Smooth muscle cell (in vitro differentiated cells): ENCODE measurements at regions not wholly inside any gene's neighbourhood (a gene's known extent, or its start where the extent isn't known, plus 50 kb on each side); places are given as distances from the start of the nearest gene placed in this dataset.

Experiments used
- DNase-seq: peaks from one replicate; lab custom pipeline; 2025; ENCODE audit not compliant: unreplicated experiment; lab: John Stamatoyannopoulos, UW
- H2AFZ ChIP-seq: fragments of 200-600 bp; sonication (generic); 2 replicates; pipeline ENCODE4 v1.6.0; 2016; ENCODE audit warnings: antibody characterized with exemption, low read depth, mild to moderate bottlenecking
- H3F3A ChIP-seq: fragments of 200-600 bp; sonication (generic); 2 replicates; pipeline ENCODE4 v1.6.0; 2017; ENCODE audit warnings: antibody characterized with exemption, low read depth
- H3K27ac ChIP-seq: fragments of 200-600 bp; sonication (generic); 2 replicates; pipeline ENCODE4 v1.5.1; 2016; ENCODE audit warnings: low read depth, mild to moderate bottlenecking
- H3K27me3 ChIP-seq: fragments of 200-600 bp; sonication (generic); 2 replicates; pipeline ENCODE4 v1.6.1; 2016; ENCODE audit warnings: low read depth, mild to moderate bottlenecking
- H3K36me3 ChIP-seq: fragments of 200-600 bp; sonication (generic); 2 replicates; pipeline ENCODE4 v1.5.1; 2016; ENCODE audit warnings: low read depth
- H3K4me1 ChIP-seq: fragments of 200-600 bp; sonication (generic); 2 replicates; pipeline ENCODE4 v1.5.1; 2016; ENCODE audit warnings: low read depth
- H3K4me2 ChIP-seq: fragments of 200-600 bp; sonication (generic); 2 replicates; pipeline ENCODE4 v1.6.0; 2016; ENCODE audit warnings: mild to moderate bottlenecking
- H3K4me3 ChIP-seq: fragments of 200-600 bp; sonication (generic); 2 replicates; pipeline ENCODE4 v1.5.1; 2016; ENCODE audit warnings: mild to moderate bottlenecking
- H3K79me2 ChIP-seq: fragments of 200-600 bp; sonication (generic); 2 replicates; pipeline ENCODE4 v1.6.0; 2016; ENCODE audit warnings: low read depth, mild to moderate bottlenecking
- H3K9ac ChIP-seq: fragments of 200-600 bp; sonication (generic); 2 replicates; pipeline ENCODE4 v1.6.0; 2016; ENCODE audit warnings: low read depth
- H3K9me3 ChIP-seq: fragments of 200-600 bp; sonication (generic); replicated peaks from 2 replicates; pipeline ENCODE4 v1.5.1; 2016; ENCODE audit warnings: low read depth
- H4K20me1 ChIP-seq: fragments of 200-600 bp; sonication (generic); 2 replicates; pipeline ENCODE4 v1.6.0; 2016; ENCODE audit warnings: low read depth
- WGBS: methylation state at CpG from one replicate; pipeline ENCODE4 v1.1.7; 2016; ENCODE audit warnings: low lambda C conversion rate; 5-methylcytosine and 5-hydroxymethylcytosine counted together
- TF ChIP-seq, protein P1 (sequence below): fragments of 200-600 bp; sonication (generic); IDR thresholded peaks from 2 replicates; pipeline ENCODE4 v1.5.1; 2017; ENCODE audit warnings: borderline replicate concordance, mild to moderate bottlenecking, antibody characterized with exemption; ENCODE audit not compliant: insufficient read depth, poor library complexity, severe bottlenecking

DNA sequence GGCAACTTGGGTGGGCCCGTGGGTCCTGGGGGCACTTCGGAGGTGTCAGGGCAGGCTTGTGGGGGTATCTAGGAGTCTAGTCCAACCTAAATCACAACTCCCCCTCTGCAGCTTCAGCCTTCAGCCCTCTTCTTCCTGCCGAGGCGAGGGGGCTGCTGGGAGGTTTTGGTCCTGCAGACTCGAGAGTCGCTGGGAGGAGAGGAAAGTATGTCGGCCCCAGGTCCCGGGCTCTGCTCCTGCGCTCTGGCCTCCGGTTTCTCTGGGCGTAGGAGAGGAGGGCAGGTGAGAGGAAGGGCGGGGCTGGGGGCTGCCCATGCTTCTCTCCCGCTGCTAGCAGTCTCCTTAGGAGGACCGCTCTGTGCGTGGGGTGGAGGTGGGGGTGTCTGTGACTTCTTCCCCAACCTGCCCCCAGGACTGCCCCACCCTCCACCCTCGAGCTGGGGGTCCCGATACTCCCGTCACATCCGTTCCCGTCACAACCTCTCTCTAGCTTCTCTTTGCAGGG is 139.8 kb upstream of the COL5A1 start:
- no peaks in the 10 kb centered on the region for H3K36me3 ChIP-seq
- no peaks in the 10 kb centered on the region for H3K27me3 ChIP-seq
- H3K9ac ChIP-seq: peak overlapping the region; percentile 95
- 98% methylated on average over 15 of the region's 20 CpGs for WGBS
- peak overlapping the region; percentile 99 for H3K27ac ChIP-seq
- no peak overlapping the region for H3K4me2 ChIP-seq
- no peak for DNase-seq
- H2AFZ ChIP-seq: no peak overlapping the region
- TF ChIP-seq, protein P1, sequence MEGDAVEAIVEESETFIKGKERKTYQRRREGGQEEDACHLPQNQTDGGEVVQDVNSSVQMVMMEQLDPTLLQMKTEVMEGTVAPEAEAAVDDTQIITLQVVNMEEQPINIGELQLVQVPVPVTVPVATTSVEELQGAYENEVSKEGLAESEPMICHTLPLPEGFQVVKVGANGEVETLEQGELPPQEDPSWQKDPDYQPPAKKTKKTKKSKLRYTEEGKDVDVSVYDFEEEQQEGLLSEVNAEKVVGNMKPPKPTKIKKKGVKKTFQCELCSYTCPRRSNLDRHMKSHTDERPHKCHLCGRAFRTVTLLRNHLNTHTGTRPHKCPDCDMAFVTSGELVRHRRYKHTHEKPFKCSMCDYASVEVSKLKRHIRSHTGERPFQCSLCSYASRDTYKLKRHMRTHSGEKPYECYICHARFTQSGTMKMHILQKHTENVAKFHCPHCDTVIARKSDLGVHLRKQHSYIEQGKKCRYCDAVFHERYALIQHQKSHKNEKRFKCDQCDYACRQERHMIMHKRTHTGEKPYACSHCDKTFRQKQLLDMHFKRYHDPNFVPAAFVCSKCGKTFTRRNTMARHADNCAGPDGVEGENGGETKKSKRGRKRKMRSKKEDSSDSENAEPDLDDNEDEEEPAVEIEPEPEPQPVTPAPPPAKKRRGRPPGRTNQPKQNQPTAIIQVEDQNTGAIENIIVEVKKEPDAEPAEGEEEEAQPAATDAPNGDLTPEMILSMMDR: no peak
- H3K4me3 ChIP-seq: no peak overlapping the region
- no peaks in the 10 kb centered on the region for H3K9me3 ChIP-seq
- H3K4me1 ChIP-seq: peaks cover 4% of the 10 kb centered on the region
- H3F3A ChIP-seq: peaks cover 10% of the 10 kb centered on the region
- no peaks in the 10 kb centered on the region for H4K20me1 ChIP-seq
- H3K79me2 ChIP-seq: peaks cover 6% of the 10 kb centered on the region

DNA sequence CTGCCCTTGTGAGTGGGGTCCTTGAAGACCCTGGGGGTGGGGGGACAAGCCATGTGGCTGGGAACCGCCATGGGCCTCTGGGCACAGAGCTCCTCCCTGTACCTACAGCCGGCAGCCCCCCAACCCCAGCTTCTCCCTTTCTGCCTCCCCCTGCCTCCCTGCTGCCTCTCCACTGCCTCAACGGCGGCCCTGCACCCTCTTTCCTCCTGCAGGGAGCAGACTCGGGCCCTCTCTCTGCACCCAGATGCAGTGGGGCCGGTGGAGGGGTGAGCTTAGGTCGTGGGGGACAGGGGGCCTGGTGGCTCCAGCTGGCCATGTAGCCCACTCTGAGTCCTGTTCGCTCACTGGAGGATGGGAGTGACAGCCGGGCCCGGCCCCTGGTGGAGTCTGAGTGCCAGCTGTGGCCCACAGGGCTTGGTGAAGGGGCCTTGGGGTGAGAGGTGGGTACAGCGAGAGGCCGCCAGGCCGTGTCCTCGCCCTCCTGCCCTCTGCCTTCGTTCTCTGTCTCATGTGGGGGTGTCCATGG is 139.3 kb upstream of the COL5A1 start:
- WGBS: 80% methylated on average over 12 of the region's 15 CpGs
- H3K9ac ChIP-seq: peak overlapping the region; percentile 95

DNA sequence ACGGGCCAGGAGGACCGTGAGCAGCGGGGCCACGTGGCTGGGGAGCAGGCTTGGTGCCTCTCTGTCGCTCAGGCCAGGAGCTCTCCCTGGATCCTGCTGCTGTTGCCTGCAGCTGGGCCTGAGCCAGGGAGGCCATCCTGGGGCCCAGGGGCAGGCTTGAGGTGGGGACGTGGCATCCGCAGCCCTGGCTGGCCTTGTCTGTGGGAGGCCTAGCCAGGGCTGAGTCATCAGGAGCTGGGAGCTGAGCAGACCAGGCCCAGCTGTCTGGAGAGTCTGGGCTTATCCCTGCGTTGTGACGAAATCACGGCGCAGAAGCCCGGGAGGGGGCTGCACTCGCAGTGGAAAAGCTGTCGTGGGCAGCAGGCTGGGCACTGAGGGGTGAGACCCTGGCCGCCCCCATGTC is 138.8 kb upstream of the COL5A1 start:
- Histone ChIP-seq H3K9ac (peak overlapping the region; percentile 95), H3K4me1 (peaks cover 4% of the 10 kb centered on the region), H4K20me1 (no peaks in the 10 kb centered on the region), H3K36me3 (no peaks in the 10 kb centered on the region), H3K27me3 (no peaks in the 10 kb centered on the region), H2AFZ (no peak overlapping the region), H3K79me2 (peaks cover 6% of the 10 kb centered on the region), H3F3A (peaks cover 3% of the 10 kb centered on the region), H3K9me3 (no peaks in the 10 kb centered on the region), H3K4me2 (peak overlapping the region; percentile 44), H3K27ac (peak overlapping the region; percentile 99), H3K4me3 (no peak overlapping the region)
- peak; percentile 80 for DNase-seq
- WGBS: 6% methylated on average over 15 of the region's 15 CpGs
- TF ChIP-seq, protein P1: no peak

More for the DNA sequence above, 139.3 kb upstream of the COL5A1 start:
- Histone ChIP-seq H3K9me3 (no peaks in the 10 kb centered on the region), H2AFZ (no peak overlapping the region), H3K27ac (peak overlapping the region; percentile 99), H3K4me2 (peak overlapping the region; percentile 1), H3K4me3 (no peak overlapping the region), H3K36me3 (no peaks in the 10 kb centered on the region), H3K79me2 (peaks cover 6% of the 10 kb centered on the region), H4K20me1 (no peaks in the 10 kb centered on the region), H3K27me3 (no peaks in the 10 kb centered on the region), H3K4me1 (peaks cover 4% of the 10 kb centered on the region), H3F3A (peaks cover 7% of the 10 kb centered on the region)
- TF ChIP-seq, protein P1: no peak
- DNase-seq: no peak
